K562 (cell line): ENCODE measurements at regions not wholly inside any gene's neighbourhood (a gene's known extent, or its start where the extent isn't known, plus 50 kb on each side); places are given as distances from the start of the nearest gene placed in this dataset.
A peak's percentile ranks its signal among the peaks of the same experiment; 100 is the strongest.

Experiments used
- ATAC-seq: fragments of 200-7000 bp; cut with Tn5 transposase; 3 replicates; pipeline ENCODE4 v1.9.1; 2020; ENCODE audit warnings: moderate library complexity
- BruUV-seq: library from RNA; stranded (reverse); fragments of 400-500 nt; replicated peaks from 2 replicates; lab custom pipeline; 2021; lab: Mats Ljungman, UMichigan
- CTCF ChIA-PET: fragments of 300-600 bp; formaldehyde crosslinking; extraction: SDS; loops from one replicate; lab custom pipeline; 2021; ENCODE audit warnings: low intra/inter-chr PET ratio; lab: Yijun Ruan, JAX
- POLR2A ChIA-PET: fragments of 300-600, 350-650 bp; sonication (Branson Sonifier 250); formaldehyde crosslinking; extraction: SDS; loops from one replicate; lab custom pipeline; 2021; ENCODE audit warnings: antibody characterized with exemption, inconsistent platforms; lab: Yijun Ruan, JAX
- DNase-seq, 4 experiments: peaks; one replicate each; pipeline versions ENCODE4 v3.0.0 to v3.0.0-alpha.2; 2011 to 2018; ENCODE audit warnings: low spot score in 3 of 4, mixed read lengths in 3 of 4; ENCODE audit errors: extremely low read depth in 1 of 4
- FAIRE-seq: peaks from 2 replicates; lab custom pipeline; 2011; peaks lifted over from hg19 to GRCh38; lab: Jason Lieb, UNC
- H2AFZ ChIP-seq: 2 replicates; pipeline ENCODE4 v1.6.0; 2011; ENCODE audit warnings: low read depth, low read length, control low read depth, inconsistent platforms
- H3K27ac ChIP-seq: fragments of 200-600 bp; 3 replicates; pipeline ENCODE4 v1.8.0; 2011; ENCODE audit warnings: low read depth, mild to moderate bottlenecking, control low read depth, inconsistent platforms, low read length, moderate library complexity, mixed read lengths; ENCODE audit errors: extremely low read depth
- H3K27me3 ChIP-seq, 2 experiments: fragments of 300-600 bp in 1 of 2; 2 replicates in 1 of 2; 3 replicates in 1 of 2; pipeline versions ENCODE4 v1.6.0 to v1.8.0; 2011; ENCODE audit warnings: inconsistent platforms in 2 of 2, low read length in 2 of 2, mild to moderate bottlenecking in 1 of 2, mixed read lengths in 1 of 2, moderate library complexity in 1 of 2; ENCODE audit not compliant: control insufficient read depth in 2 of 2, insufficient read depth in 2 of 2
- H3K36me3 ChIP-seq: fragments of 300-600 bp; 3 replicates; pipeline ENCODE4 v1.8.0; 2011; ENCODE audit warnings: mild to moderate bottlenecking, low read length, inconsistent platforms; ENCODE audit not compliant: control insufficient read depth, insufficient read depth
- H3K4me1 ChIP-seq, 2 experiments: fragments of 200-600 bp in 1 of 2; replicated peaks in 1 of 2; 2 replicates in 1 of 2; 3 replicates in 1 of 2; pipeline versions ENCODE4 v1.5.1 to v1.8.0; 2011; ENCODE audit warnings: inconsistent platforms in 2 of 2, low read length in 2 of 2, mild to moderate bottlenecking in 1 of 2, mixed read lengths in 1 of 2, moderate library complexity in 1 of 2; ENCODE audit not compliant: control insufficient read depth in 2 of 2, insufficient read depth in 2 of 2
- H3K4me2 ChIP-seq: 2 replicates; pipeline ENCODE4 v1.6.1; 2011; ENCODE audit warnings: low read length, control low read depth, inconsistent platforms, mixed read lengths; ENCODE audit not compliant: insufficient read depth
- H3K4me3 ChIP-seq: fragments of 200-600 bp; sonication (generic), shearing (Covaris generic); 2 replicates; pipeline ENCODE4 v1.5.1; 2016; ENCODE audit warnings: control low read depth, inconsistent platforms
- H3K79me2 ChIP-seq: fragments of 200-600 bp; 3 replicates; pipeline ENCODE4 v1.8.0; 2011; ENCODE audit warnings: low read length, inconsistent platforms; ENCODE audit not compliant: control insufficient read depth, insufficient read depth
- H3K9ac ChIP-seq, 2 experiments: 2 replicates each; pipeline versions ENCODE4 v1.6.0 to v1.6.1; 2011; ENCODE audit warnings: low read depth in 2 of 2, low read length in 2 of 2, control low read depth in 1 of 2, inconsistent platforms in 1 of 2, mild to moderate bottlenecking in 1 of 2, mixed read lengths in 1 of 2; ENCODE audit not compliant: insufficient read depth in 1 of 2
- H3K9me1 ChIP-seq: one replicate; pipeline ENCODE4 v1.6.0; 2011; ENCODE audit warnings: inconsistent platforms, mild to moderate bottlenecking, low read length, moderate library complexity; ENCODE audit not compliant: control insufficient read depth, insufficient read depth
- H3K9me3 ChIP-seq: replicated peaks from 2 replicates; pipeline ENCODE4 v1.5.1; 2011; ENCODE audit warnings: low read depth, low read length, inconsistent platforms; ENCODE audit not compliant: control insufficient read depth, insufficient read depth
- H4K20me1 ChIP-seq: replicated peaks from 2 replicates; pipeline ENCODE4 v1.6.1; 2011; ENCODE audit warnings: low read length, inconsistent platforms, mixed read lengths; ENCODE audit not compliant: control insufficient read depth, insufficient read depth
- ATF7 ChIP-seq: fragments of 450-650 bp; IDR thresholded peaks from 2 replicates; pipeline ENCODE4 v1.7.1; 2014; ENCODE audit warnings: mild to moderate bottlenecking, moderate library complexity
- CBX5 ChIP-seq: IDR thresholded peaks from 2 replicates; pipeline ENCODE4 v1.6.1; 2014; ENCODE audit warnings: low read depth, borderline replicate concordance
- CXXC5 ChIP-seq: fragments of 250-450 bp; sonication (Bioruptor Pico); IDR thresholded peaks from 2 replicates; pipeline ENCODE4 v1.8.0; 2022; ENCODE audit warnings: inconsistent platforms, mild to moderate bottlenecking, moderate library complexity
- ILK ChIP-seq: fragments of 450-650 bp; IDR thresholded peaks from 2 replicates; pipeline ENCODE4 v1.6.1; 2016; ENCODE audit warnings: missing genetic modification characterization, low read depth, mild to moderate bottlenecking, missing compliant biosample characterization, moderate library complexity, borderline replicate concordance
- LCOR ChIP-seq: sonication (generic); formaldehyde crosslinking; IDR thresholded peaks from 2 replicates; pipeline ENCODE4 v1.8.0; 2022; ENCODE audit warnings: mild to moderate bottlenecking, missing genetic modification reagents
- NCOR1 ChIP-seq: fragments of 450-650 bp; IDR thresholded peaks from 2 replicates; pipeline ENCODE4 v1.6.1; 2016; ENCODE audit warnings: mild to moderate bottlenecking, moderate library complexity
- PRPF4 ChIP-seq: fragments of 200-400 bp; formaldehyde crosslinking; IDR thresholded peaks from one replicate; pipeline ENCODE4 v1.6.1; 2017; ENCODE audit warnings: low read length, low read depth, mild to moderate bottlenecking; ENCODE audit not compliant: insufficient read depth, poor library complexity, severe bottlenecking
- RBM22 ChIP-seq: fragments of 200-400 bp; formaldehyde crosslinking; IDR thresholded peaks from 2 replicates; pipeline ENCODE4 v1.6.1; 2018; ENCODE audit warnings: low read length, low read depth; ENCODE audit not compliant: poor library complexity, severe bottlenecking
- RUNX1 ChIP-seq: sonication (generic); IDR thresholded peaks from 2 replicates; pipeline ENCODE4 v1.6.1; 2016; ENCODE audit warnings: antibody characterized with exemption, low read depth
- ZC3H4 ChIP-seq: sonication (generic); formaldehyde crosslinking; IDR thresholded peaks from 2 replicates; pipeline ENCODE4 v1.9.0; 2021; ENCODE audit warnings: missing genetic modification reagents, borderline replicate concordance
- ZNF316 ChIP-seq: fragments of 450-650 bp; IDR thresholded peaks from 2 replicates; pipeline ENCODE4 v1.6.1; 2016
- ZNF507 ChIP-seq: conservative IDR thresholded peaks from 2 replicates; pipeline ENCODE4 v1.6.1; 2017; ENCODE audit warnings: missing genetic modification characterization, missing compliant biosample characterization
- ZNF561 ChIP-seq: fragments of 450-650 bp; formaldehyde crosslinking; conservative IDR thresholded peaks from 2 replicates; pipeline ENCODE4 v1.4.0; 2020; ENCODE audit warnings: mild to moderate bottlenecking, moderate library complexity
- WGBS: fragments of 100-300 bp; shearing (Covaris generic); methylation state at CpG from one replicate; pipeline ENCODE4 v1.1.6; 2016; ENCODE audit warnings: low coverage, mixed read lengths; ENCODE audit not compliant: insufficient coverage; ENCODE audit errors: missing lambda C conversion rate; 5-methylcytosine and 5-hydroxymethylcytosine counted together
- in situ Hi-C: fragments of 300-500 bp; cut with MboI; formaldehyde crosslinking; loops from 4 replicates; pipeline ENCODE4 v1.15.0; 2018; ENCODE audit warnings: inconsistent platforms, mixed read lengths
- intact Hi-C: fragments of 100-400 bp; cut with micrococcal nuclease; formaldehyde crosslinking; loops from 2 replicates; pipeline ENCODE4 v1.14.2; 2022
- TF ChIP-seq, protein P1 (sequence below): sonication (generic); formaldehyde crosslinking; IDR thresholded peaks from 2 replicates; pipeline ENCODE4 v1.8.0; 2022; ENCODE audit warnings: mild to moderate bottlenecking, missing genetic modification reagents, borderline replicate concordance
- TF ChIP-seq, protein P2 (sequence below): fragments of 450-650 bp; IDR thresholded peaks from 2 replicates; pipeline ENCODE4 v1.6.1; 2016; ENCODE audit warnings: low read depth, mild to moderate bottlenecking, moderate library complexity

DNA sequence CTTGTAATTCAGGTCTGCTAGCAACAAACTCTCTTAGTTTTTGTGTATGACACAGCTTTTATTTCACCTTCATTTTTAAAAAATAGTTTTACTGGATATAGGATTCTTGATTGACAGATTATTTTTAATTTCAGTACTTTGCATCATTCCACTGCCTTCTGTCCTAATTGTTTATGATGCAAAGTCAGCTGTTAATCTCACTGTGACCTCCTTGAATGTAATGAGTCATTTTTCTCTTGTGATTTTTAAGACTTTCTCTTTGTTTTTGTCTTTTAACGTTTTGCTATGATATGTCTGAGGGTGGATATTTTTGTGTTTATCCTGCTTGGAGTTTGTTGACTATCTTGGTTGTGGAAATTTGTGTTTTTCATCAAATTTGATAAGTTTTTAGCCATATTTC, 126.3 kb upstream of the FBXO33 start:
- no peak for DNase-seq
- no peaks in the 10 kb centered on the region; the same call in 1 of the 2 replicates for H3K9me3 ChIP-seq
- CTCF ChIA-PET = no interaction called here
- TF ChIP-seq RBM22 (no peak), PRPF4 (no peak), ZNF561 (CRISPR knock-in tag) (no peak), ATF7 (no peak), ILK (tag) (no peak), ZC3H4 (CRISPR knock-in tag) (no peak), ZNF507 (tag) (peak; percentile 25; the same call in 1 of the 2 replicates), RUNX1 (no peak), ZNF316 (no peak), LCOR (no peak), CBX5 (0 out of 2 replicates have a peak, but pooled peaks have one; percentile 58), NCOR1 (no peak), CXXC5 (no peak)
- TF ChIP-seq, protein P1, sequence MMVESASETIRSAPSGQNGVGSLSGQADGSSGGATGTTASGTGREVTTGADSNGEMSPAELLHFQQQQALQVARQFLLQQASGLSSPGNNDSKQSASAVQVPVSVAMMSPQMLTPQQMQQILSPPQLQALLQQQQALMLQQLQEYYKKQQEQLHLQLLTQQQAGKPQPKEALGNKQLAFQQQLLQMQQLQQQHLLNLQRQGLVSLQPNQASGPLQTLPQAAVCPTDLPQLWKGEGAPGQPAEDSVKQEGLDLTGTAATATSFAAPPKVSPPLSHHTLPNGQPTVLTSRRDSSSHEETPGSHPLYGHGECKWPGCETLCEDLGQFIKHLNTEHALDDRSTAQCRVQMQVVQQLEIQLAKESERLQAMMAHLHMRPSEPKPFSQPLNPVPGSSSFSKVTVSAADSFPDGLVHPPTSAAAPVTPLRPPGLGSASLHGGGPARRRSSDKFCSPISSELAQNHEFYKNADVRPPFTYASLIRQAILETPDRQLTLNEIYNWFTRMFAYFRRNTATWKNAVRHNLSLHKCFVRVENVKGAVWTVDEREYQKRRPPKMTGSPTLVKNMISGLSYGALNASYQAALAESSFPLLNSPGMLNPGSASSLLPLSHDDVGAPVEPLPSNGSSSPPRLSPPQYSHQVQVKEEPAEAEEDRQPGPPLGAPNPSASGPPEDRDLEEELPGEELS (CRISPR knock-in tag) = no peak
- TF ChIP-seq, protein P2, sequence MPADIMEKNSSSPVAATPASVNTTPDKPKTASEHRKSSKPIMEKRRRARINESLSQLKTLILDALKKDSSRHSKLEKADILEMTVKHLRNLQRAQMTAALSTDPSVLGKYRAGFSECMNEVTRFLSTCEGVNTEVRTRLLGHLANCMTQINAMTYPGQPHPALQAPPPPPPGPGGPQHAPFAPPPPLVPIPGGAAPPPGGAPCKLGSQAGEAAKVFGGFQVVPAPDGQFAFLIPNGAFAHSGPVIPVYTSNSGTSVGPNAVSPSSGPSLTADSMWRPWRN = no peak

More for the DNA sequence above, 126.3 kb upstream of the FBXO33 start:
- no peaks in the 10 kb centered on the region for H3K27me3 ChIP-seq
- WGBS = 0% methylated on average over 1 of the region's 1 CpG
- H3K4me2 ChIP-seq = no peak overlapping the region
- H4K20me1 ChIP-seq = no peaks in the 10 kb centered on the region
- no peak overlapping the region for H3K27ac ChIP-seq
- POLR2A ChIA-PET = no interaction called here
- in situ Hi-C loops (no loop called here), intact Hi-C loops (no loop called here)
- no peaks in the 10 kb centered on the region for H3K4me1 ChIP-seq
- no peak for FAIRE-seq
- no peak overlapping the region for H2AFZ ChIP-seq
- no peak overlapping the region for H3K4me3 ChIP-seq
- H3K36me3 ChIP-seq = no peaks in the 10 kb centered on the region
- no TSS peak for BruUV-seq
- ATAC-seq = no peak
- no peaks in the 10 kb centered on the region for H3K79me2 ChIP-seq
- no peak overlapping the region for H3K9ac ChIP-seq
- no peaks in the 10 kb centered on the region for H3K9me1 ChIP-seq
